ENCODE measurements at regions not wholly inside any gene's neighbourhood (a gene's known extent, or its start where the extent isn't known, plus 50 kb on each side); places are given as distances from the start of the nearest gene placed in this dataset.
"Not testable (repeated sequence)": the region's sequence is repeated elsewhere in the genome, so short reads cannot be mapped to it uniquely, and the experiment has no call there.

DNA sequence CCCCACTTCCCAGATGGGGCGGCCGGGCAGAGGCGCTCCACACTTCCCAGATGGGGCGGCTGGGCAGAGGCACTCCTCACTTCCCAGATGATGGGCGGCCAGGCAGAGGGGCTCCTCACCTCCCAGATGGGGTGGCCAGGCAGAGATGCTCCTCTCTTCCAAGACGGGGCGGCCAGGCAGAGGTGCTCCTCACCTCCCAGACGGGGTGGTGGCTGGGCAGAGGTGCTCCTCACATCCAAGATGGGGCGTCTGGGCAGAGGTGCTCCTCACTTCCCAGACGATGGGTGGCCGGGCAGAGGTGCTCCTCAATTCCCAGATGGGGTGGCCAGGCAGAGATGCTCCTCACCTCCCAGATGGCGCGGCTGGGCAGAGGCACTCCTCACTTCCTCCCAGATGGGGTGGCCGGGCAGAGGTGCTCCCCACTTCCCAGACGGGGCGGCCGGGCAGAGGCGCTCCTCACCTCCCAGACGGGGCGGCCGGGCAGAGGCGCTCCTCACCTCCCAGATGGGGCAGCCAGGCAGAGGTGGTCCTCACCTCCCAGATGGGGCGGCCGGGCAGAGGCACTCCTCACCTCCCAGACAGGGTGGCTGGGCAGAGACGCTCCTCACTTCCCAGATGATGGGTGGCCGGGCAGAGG lies 275.2 kb downstream of the LIPI start:
- TF ChIP-seq EP300 (IDR thresholded peaks at IDR 0.05; ENCODE audit: low read depth); POLR2A (IDR thresholded peaks at IDR 0.05): not testable (repeated sequence)
- TF ChIP-seq, protein P1, sequence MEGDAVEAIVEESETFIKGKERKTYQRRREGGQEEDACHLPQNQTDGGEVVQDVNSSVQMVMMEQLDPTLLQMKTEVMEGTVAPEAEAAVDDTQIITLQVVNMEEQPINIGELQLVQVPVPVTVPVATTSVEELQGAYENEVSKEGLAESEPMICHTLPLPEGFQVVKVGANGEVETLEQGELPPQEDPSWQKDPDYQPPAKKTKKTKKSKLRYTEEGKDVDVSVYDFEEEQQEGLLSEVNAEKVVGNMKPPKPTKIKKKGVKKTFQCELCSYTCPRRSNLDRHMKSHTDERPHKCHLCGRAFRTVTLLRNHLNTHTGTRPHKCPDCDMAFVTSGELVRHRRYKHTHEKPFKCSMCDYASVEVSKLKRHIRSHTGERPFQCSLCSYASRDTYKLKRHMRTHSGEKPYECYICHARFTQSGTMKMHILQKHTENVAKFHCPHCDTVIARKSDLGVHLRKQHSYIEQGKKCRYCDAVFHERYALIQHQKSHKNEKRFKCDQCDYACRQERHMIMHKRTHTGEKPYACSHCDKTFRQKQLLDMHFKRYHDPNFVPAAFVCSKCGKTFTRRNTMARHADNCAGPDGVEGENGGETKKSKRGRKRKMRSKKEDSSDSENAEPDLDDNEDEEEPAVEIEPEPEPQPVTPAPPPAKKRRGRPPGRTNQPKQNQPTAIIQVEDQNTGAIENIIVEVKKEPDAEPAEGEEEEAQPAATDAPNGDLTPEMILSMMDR (IDR thresholded peaks at IDR 0.05) = not testable (repeated sequence)
